COR-L47 (cell line): ENCODE measurements at regions not wholly inside any gene's neighbourhood (a gene's known extent, or its start where the extent isn't known, plus 50 kb on each side); places are given as distances from the start of the nearest gene placed in this dataset.
A peak's percentile ranks its signal among the peaks of the same experiment; 100 is the strongest.

Source experiments
- DNase-seq: peaks from one replicate; lab custom pipeline; 2025; lab: John Stamatoyannopoulos, UW

GRCh38 chr2:206845877-206846276 lies 80.5 kb downstream of the FASTKD2 start:
- no peak for DNase-seq

GRCh38 chr2:206846331-206846730 lies 80.9 kb downstream of the FASTKD2 start:
- no peak for DNase-seq

- no peak for DNase-seq
Observed at GRCh38 chr2:206846981-206847834, 81.8 kb downstream of the FASTKD2 start.

GRCh38 chr2:206850369-206850768 lies 85.0 kb downstream of the FASTKD2 start:
- DNase-seq, result no peak

GRCh38 chr2:206851521-206851920 lies 86.1 kb downstream of the FASTKD2 start:
- no peak for DNase-seq

- DNase-seq, result no peak
Observed at GRCh38 chr2:206853915-206854314, 85.4 kb upstream of the CPO start.

- DNase-seq, result no peak
Observed at GRCh38 chr2:206855585-206856433, 83.5 kb upstream of the CPO start.

- no peak for DNase-seq
Observed at GRCh38 chr2:206856513-206856912, 82.8 kb upstream of the CPO start.

GRCh38 chr2:206858687-206859329 lies 80.5 kb upstream of the CPO start:
- no peak for DNase-seq

- no peak for DNase-seq
Observed at GRCh38 chr2:206859330-206859739, 80.0 kb upstream of the CPO start.

- DNase-seq, result no peak
Observed at GRCh38 chr2:206863196-206863595, 76.1 kb upstream of the CPO start.

GRCh38 chr2:206863716-206864115 lies 75.6 kb upstream of the CPO start:
- no peak for DNase-seq

GRCh38 chr2:206867006-206867405 lies 72.3 kb upstream of the CPO start:
- DNase-seq, result no peak

- DNase-seq, result no peak
Observed at GRCh38 chr2:206869824-206870495, 69.4 kb upstream of the CPO start.

GRCh38 chr2:206873423-206873822 lies 65.9 kb upstream of the CPO start:
- DNase-seq, result peak; percentile 7

GRCh38 chr2:206875701-206876100 lies 63.6 kb upstream of the CPO start:
- DNase-seq, result no peak

- DNase-seq, result no peak
Observed at GRCh38 chr2:206876216-206876860, 63.0 kb upstream of the CPO start.

GRCh38 chr2:206881708-206882410 lies 57.5 kb upstream of the CPO start:
- no peak for DNase-seq

- DNase-seq, result no peak
Observed at GRCh38 chr2:206886696-206887095, 52.6 kb upstream of the CPO start.

GRCh38 chr2:206887745-206888144 lies 51.6 kb upstream of the CPO start:
- DNase-seq, result no peak
